Head of caudate nucleus (tissue), 42 donors: ENCODE measurements at regions not wholly inside any gene's neighbourhood (a gene's known extent, or its start where the extent isn't known, plus 50 kb on each side); places are given as distances from the start of the nearest gene placed in this dataset.
"Not testable (repeated sequence)": the region's sequence is repeated elsewhere in the genome, so short reads cannot be mapped to it uniquely, and the experiment has no call there.

Experiments
- DNase-seq, 42 donors: peaks; one replicate each; pipeline versions ENCODE4 v3.0.0 to v3.0.0-alpha.2; 2020 to 2021; ENCODE audit warnings: mixed read lengths in 7 of 42
- intact Hi-C: fragments of 100-400 bp; cut with DNase I; formaldehyde crosslinking; loops from one replicate; pipeline ENCODE4 v1.15.0; 2022

- no peak for DNase-seq
- intact Hi-C loops = no loop called here
These were observed 339.2 kb downstream of the ADGRL2 start for GRCh38 chr1:82139751-82140468.

- DNase-seq, intact Hi-C loops: not testable (repeated sequence)
These were observed 335.6 kb downstream of the ADGRL2 start for GRCh38 chr1:82136351-82136750.

- intact Hi-C loops = no loop called here
- no peak for DNase-seq
These were observed 325.1 kb downstream of the ADGRL2 start for GRCh38 chr1:82125866-82126265.

- DNase-seq = no peak
- intact Hi-C loops = no loop called here
These were observed 324.4 kb downstream of the ADGRL2 start for GRCh38 chr1:82125119-82125518.

GRCh38 chr1:82121421-82121820 lies 320.7 kb downstream of the ADGRL2 start:
- no peak for DNase-seq
- intact Hi-C loops = no loop called here

GRCh38 chr1:82116105-82116504 lies 315.4 kb downstream of the ADGRL2 start:
- DNase-seq = no peak
- intact Hi-C loops = no loop called here

GRCh38 chr1:82114887-82115286 lies 314.2 kb downstream of the ADGRL2 start:
- intact Hi-C loops = no loop called here
- no peak for DNase-seq

- DNase-seq = no peak
- intact Hi-C loops = no loop called here
These were observed 309.9 kb downstream of the ADGRL2 start for GRCh38 chr1:82110366-82111254.

- no peak for DNase-seq
- intact Hi-C loops = no loop called here
These were observed 308.1 kb downstream of the ADGRL2 start for GRCh38 chr1:82108843-82109242.

GRCh38 chr1:82106672-82107071 lies 305.9 kb downstream of the ADGRL2 start:
- intact Hi-C loops = no loop called here
- DNase-seq = no peak

GRCh38 chr1:82099170-82099569 lies 298.4 kb downstream of the ADGRL2 start:
- intact Hi-C loops = no loop called here
- DNase-seq = no peak

- intact Hi-C loops = no loop called here
- no peak for DNase-seq
These were observed 293.4 kb downstream of the ADGRL2 start for GRCh38 chr1:82094136-82094535.

- intact Hi-C loops = no loop called here
- DNase-seq = no peak
These were observed 291.0 kb downstream of the ADGRL2 start for GRCh38 chr1:82091729-82092128.

- intact Hi-C loops = no loop called here
- DNase-seq = no peak
These were observed 290.5 kb downstream of the ADGRL2 start for GRCh38 chr1:82091265-82091664.

GRCh38 chr1:82090104-82090503 lies 289.4 kb downstream of the ADGRL2 start:
- DNase-seq = no peak
- intact Hi-C loops = no loop called here

- intact Hi-C loops = no loop called here
- no peak for DNase-seq
These were observed 286.0 kb downstream of the ADGRL2 start for GRCh38 chr1:82086739-82087138.

GRCh38 chr1:82079607-82080006 lies 278.9 kb downstream of the ADGRL2 start:
- DNase-seq = no peak
- intact Hi-C loops = no loop called here

- intact Hi-C loops = no loop called here
These were observed 272.9 kb downstream of the ADGRL2 start for GRCh38 chr1:82073659-82074058.

GRCh38 chr1:82073071-82073470 lies 272.3 kb downstream of the ADGRL2 start:
- DNase-seq = no peak
- intact Hi-C loops = no loop called here

More at GRCh38 chr1:82073659-82074058, 272.9 kb downstream of the ADGRL2 start:
- no peak for DNase-seq

- intact Hi-C loops = no loop called here
- peak in 7 of 42 donors; percentile 1 to 39 (median 8) for DNase-seq
These were observed 265.2 kb downstream of the ADGRL2 start for GRCh38 chr1:82065916-82066315.

GRCh38 chr1:82064691-82065090 lies 264.0 kb downstream of the ADGRL2 start:
- intact Hi-C loops = no loop called here
- DNase-seq = no peak
